ENCODE measurements at regions not wholly inside any gene's neighbourhood (a gene's known extent, or its start where the extent isn't known, plus 50 kb on each side); places are given as distances from the start of the nearest gene placed in this dataset.
A peak's percentile ranks its signal among the peaks of the same experiment; 100 is the strongest.

- DNase-seq (ENCODE audit: low spot score): no peak
- TF ChIP-seq CTCF (IDR thresholded peaks at IDR 0.05; ENCODE audit: poor library complexity, severe bottlenecking): no peak
- H3K9me3 ChIP-seq (ENCODE audit: severe bottlenecking): no peaks in the 10 kb centered on the region
- no peak overlapping the region for H3K4me3 ChIP-seq (ENCODE audit: severe bottlenecking)
- no peak overlapping the region for H3K27ac ChIP-seq (ENCODE audit: poor library complexity, severe bottlenecking)
- no peaks in the 10 kb centered on the region for H3K27me3 ChIP-seq (ENCODE audit: insufficient read depth, poor library complexity, severe bottlenecking)
- ATAC-seq (ENCODE audit: low read depth): no peak
- H3K4me1 ChIP-seq (ENCODE audit: insufficient read depth, poor library complexity, severe bottlenecking): no peaks in the 10 kb centered on the region
- no peaks in the 10 kb centered on the region for H3K36me3 ChIP-seq (ENCODE audit: low read depth)
Observed at GRCh38 chr19:29086646-29087045, 126.3 kb downstream of the UQCRFS1 start.

GRCh38 chr19:29086182-29086581, 126.8 kb downstream of the UQCRFS1 start:
- no peak overlapping the region for H3K27ac ChIP-seq (ENCODE audit: poor library complexity, severe bottlenecking)
- TF ChIP-seq CTCF (IDR thresholded peaks at IDR 0.05; ENCODE audit: poor library complexity, severe bottlenecking): no peak
- no peaks in the 10 kb centered on the region for H3K27me3 ChIP-seq (ENCODE audit: insufficient read depth, poor library complexity, severe bottlenecking)
- H3K4me1 ChIP-seq (ENCODE audit: insufficient read depth, poor library complexity, severe bottlenecking): no peaks in the 10 kb centered on the region
- ATAC-seq (ENCODE audit: low read depth) (no peak), DNase-seq (ENCODE audit: low spot score) (no peak)
- no peaks in the 10 kb centered on the region for H3K9me3 ChIP-seq (ENCODE audit: severe bottlenecking)
- no peak overlapping the region for H3K4me3 ChIP-seq (ENCODE audit: severe bottlenecking)
- no peaks in the 10 kb centered on the region for H3K36me3 ChIP-seq (ENCODE audit: low read depth)

- no peak for TF ChIP-seq CTCF (IDR thresholded peaks at IDR 0.05; ENCODE audit: poor library complexity, severe bottlenecking)
- Histone ChIP-seq H3K9me3 (ENCODE audit: severe bottlenecking) (no peaks in the 10 kb centered on the region), H3K27me3 (ENCODE audit: insufficient read depth, poor library complexity, severe bottlenecking) (no peaks in the 10 kb centered on the region), H3K27ac (ENCODE audit: poor library complexity, severe bottlenecking) (no peak overlapping the region), H3K36me3 (ENCODE audit: low read depth) (no peaks in the 10 kb centered on the region), H3K4me1 (ENCODE audit: insufficient read depth, poor library complexity, severe bottlenecking) (no peaks in the 10 kb centered on the region), H3K4me3 (ENCODE audit: severe bottlenecking) (no peak overlapping the region)
- no peak for DNase-seq (ENCODE audit: low spot score)
- no peak for ATAC-seq (ENCODE audit: low read depth)
Observed at GRCh38 chr19:29085630-29086029, 127.3 kb downstream of the UQCRFS1 start.

- H3K36me3 ChIP-seq (ENCODE audit: low read depth): no peaks in the 10 kb centered on the region
- H3K4me1 ChIP-seq (ENCODE audit: insufficient read depth, poor library complexity, severe bottlenecking): no peaks in the 10 kb centered on the region
- no peak overlapping the region for H3K4me3 ChIP-seq (ENCODE audit: severe bottlenecking)
- TF ChIP-seq CTCF (IDR thresholded peaks at IDR 0.05; ENCODE audit: poor library complexity, severe bottlenecking): no peak
- no peaks in the 10 kb centered on the region for H3K9me3 ChIP-seq (ENCODE audit: severe bottlenecking)
- no peak for ATAC-seq (ENCODE audit: low read depth)
- H3K27ac ChIP-seq (ENCODE audit: poor library complexity, severe bottlenecking): no peak overlapping the region
- no peak for DNase-seq (ENCODE audit: low spot score)
- H3K27me3 ChIP-seq (ENCODE audit: insufficient read depth, poor library complexity, severe bottlenecking): no peaks in the 10 kb centered on the region
Observed at GRCh38 chr19:29085206-29085605, 127.7 kb downstream of the UQCRFS1 start.

- Histone ChIP-seq H3K9me3 (ENCODE audit: severe bottlenecking) (no peaks in the 10 kb centered on the region), H3K4me3 (ENCODE audit: severe bottlenecking) (no peak overlapping the region), H3K27ac (ENCODE audit: poor library complexity, severe bottlenecking) (no peak overlapping the region), H3K27me3 (ENCODE audit: insufficient read depth, poor library complexity, severe bottlenecking) (no peaks in the 10 kb centered on the region), H3K36me3 (ENCODE audit: low read depth) (no peaks in the 10 kb centered on the region), H3K4me1 (ENCODE audit: insufficient read depth, poor library complexity, severe bottlenecking) (no peaks in the 10 kb centered on the region)
- TF ChIP-seq CTCF (IDR thresholded peaks at IDR 0.05; ENCODE audit: poor library complexity, severe bottlenecking): peak; percentile 8
- ATAC-seq (ENCODE audit: low read depth): no peak
- no peak for DNase-seq (ENCODE audit: low spot score)
Observed at GRCh38 chr19:29084266-29084665, 128.7 kb downstream of the UQCRFS1 start.
